ENCODE measurements at regions not wholly inside any gene's neighbourhood (a gene's known extent, or its start where the extent isn't known, plus 50 kb on each side); places are given as distances from the start of the nearest gene placed in this dataset.

DNA sequence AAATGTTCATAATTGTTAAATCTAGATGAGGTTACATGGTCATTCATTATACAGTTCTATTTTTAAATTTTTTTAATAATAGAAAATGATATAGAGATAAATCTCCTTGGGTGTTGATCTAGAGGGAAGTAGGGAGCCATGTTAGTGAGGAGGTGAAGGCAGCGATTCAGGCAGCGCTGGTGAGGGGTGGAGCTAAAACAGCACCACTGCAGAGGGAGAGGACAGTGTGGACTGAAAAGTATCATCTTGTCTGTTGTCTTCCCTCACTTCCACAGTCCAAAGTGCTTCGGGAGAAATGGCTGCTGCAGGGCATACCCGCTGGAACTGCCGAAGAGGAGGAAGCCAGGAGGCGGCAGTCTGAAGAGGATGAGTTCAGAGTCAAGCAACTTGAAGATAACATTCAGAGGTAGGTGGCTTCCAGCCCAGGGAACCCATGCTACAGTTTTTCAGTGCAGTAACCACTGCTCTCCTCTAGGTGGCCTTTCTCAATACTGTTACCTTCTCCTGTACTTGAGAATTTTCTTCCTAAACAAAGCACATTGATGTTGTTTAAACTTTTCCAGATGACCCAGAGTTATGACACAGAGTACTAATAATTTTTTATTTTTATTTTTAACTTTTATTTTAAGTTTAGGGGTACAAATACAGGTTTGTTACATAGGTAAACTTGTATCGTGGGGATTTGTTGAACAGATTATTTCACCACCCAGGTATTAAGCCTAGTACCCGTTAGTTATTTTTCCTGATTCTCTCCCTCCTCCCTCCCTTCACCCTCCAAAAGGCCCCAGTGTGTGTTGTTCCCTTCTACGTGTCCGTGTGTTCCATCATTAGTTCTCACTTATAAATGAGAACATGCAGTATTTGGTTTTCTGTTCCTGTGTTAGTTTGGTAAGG lies 100.5 kb downstream of the PALM2AKAP2 start:
- no peak for DNase-seq (ENCODE audit: low read depth in 2 of 3, low spot score in 1 of 3)

DNA sequence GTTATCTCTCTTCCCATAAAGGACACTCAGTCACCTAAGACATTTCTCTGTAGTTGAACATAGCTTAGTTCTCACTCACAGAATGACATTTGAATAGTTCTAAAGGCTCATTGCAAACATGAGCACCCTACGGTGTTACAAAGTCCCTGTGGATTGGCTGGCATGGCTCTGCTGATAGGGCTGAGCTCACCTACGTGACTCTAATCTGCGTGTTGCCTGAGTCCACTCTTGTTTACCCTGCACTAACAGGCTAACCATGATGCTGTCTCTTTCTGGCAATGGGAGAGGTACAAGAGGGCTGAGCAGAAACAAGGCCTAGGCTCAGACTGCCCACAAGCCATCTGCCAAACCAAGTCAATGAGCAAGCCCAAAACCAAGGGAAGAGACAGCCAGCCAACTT lies 103.6 kb downstream of the PALM2AKAP2 start:
- DNase-seq (ENCODE audit: low read depth in 2 of 3, low spot score in 1 of 3) = no peak

DNA sequence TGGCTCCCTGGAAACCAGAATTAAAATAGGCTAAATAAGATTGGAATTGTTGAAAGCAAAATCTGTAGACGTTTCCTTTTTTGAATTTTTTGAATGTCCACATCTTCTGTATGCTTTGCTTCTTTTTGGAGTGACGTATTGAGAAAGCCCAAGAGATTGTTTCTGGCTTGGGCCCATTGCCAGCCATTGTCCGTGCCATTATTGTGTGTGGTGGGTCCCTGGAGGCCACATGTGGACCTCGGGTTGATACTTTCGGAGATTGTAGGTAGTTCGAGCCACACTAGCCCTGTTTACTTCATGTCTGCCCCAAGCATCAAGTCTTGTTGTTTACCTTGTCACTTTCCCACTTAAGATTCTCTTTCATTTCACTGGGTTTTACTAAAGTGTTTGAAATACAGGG lies 106.0 kb downstream of the PALM2AKAP2 start:
- no peak for DNase-seq (ENCODE audit: low read depth in 2 of 3, low spot score in 1 of 3)

GRCh38 chr9:109886617-109887016 lies 106.6 kb downstream of the PALM2AKAP2 start:
- DNase-seq (ENCODE audit: low read depth in 2 of 3, low spot score in 1 of 3) = no peak

DNA sequence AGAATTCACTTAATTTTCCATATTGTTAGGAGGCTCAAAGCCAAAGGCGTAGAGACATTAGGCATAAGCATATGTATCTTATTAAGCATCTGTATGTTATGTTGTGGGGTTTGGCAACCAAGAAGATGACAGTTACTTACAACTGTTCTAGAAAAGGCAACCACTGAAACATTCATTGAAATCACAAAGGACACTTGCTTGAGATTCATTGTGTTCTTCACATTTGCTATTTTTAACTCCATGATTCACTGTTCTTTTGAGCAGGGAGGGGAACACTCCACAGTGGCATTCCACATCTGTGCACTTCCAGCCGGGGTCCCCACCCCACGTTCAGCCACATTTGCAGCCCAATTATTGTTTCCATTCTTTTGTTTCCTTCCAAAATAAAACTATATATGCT lies 107.1 kb downstream of the PALM2AKAP2 start:
- DNase-seq (ENCODE audit: low read depth in 2 of 3, low spot score in 1 of 3) = no peak

- DNase-seq (ENCODE audit: low read depth in 2 of 3, low spot score in 1 of 3) = no peak
Observed at GRCh38 chr9:109888695-109889094, 108.7 kb downstream of the PALM2AKAP2 start.

- no peak for DNase-seq (ENCODE audit: low read depth in 2 of 3, low spot score in 1 of 3)
Observed at GRCh38 chr9:109889456-109889855, 109.5 kb downstream of the PALM2AKAP2 start.

DNA sequence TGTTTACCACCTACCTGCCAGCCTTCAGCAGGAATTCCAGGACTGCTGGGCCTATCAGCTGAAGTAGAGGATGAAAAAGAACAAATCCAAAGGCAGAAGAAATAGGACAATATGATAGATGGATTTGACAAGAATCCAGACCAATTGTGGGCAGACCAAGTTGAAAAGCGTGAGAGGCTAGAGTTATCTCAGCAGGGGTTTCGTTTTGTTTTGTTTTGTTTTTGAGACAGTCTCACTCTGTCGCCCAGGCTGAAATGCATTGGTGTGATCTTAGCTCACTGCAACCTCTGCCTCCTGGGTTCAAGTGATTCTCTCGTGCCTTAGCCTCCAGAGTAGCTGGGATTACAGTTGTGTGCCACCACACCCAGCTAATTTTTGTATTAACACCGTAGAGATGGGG lies 113.2 kb downstream of the PALM2AKAP2 start:
- no peak for DNase-seq (ENCODE audit: low read depth in 2 of 3, low spot score in 1 of 3)

DNA sequence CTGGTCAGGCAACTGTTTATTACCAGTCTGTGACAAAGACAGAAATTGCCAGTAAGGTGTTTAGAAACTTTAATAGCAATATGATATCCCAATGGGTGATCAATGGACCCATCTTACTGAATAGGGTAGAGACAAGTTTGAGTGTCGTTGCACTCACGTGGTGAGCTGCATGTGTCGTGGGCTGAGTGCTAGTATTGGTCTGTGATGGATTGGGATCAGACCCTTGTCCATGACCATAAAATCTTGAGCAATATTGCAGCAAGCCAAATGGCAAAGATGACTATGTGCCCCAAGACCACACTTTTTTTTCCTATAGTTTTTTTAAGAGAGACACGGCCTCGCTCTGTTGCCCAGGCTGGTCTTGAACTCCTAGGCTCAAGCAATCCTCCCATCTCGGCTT lies 114.5 kb downstream of the PALM2AKAP2 start:
- DNase-seq (ENCODE audit: low read depth in 2 of 3, low spot score in 1 of 3) = peak; percentile 24 to 40 (median 27)

GRCh38 chr9:109894921-109895758 lies 115.1 kb downstream of the PALM2AKAP2 start:
- DNase-seq (ENCODE audit: low read depth in 2 of 3, low spot score in 1 of 3) = peak; percentile 60 to 73 (median 62)

DNA sequence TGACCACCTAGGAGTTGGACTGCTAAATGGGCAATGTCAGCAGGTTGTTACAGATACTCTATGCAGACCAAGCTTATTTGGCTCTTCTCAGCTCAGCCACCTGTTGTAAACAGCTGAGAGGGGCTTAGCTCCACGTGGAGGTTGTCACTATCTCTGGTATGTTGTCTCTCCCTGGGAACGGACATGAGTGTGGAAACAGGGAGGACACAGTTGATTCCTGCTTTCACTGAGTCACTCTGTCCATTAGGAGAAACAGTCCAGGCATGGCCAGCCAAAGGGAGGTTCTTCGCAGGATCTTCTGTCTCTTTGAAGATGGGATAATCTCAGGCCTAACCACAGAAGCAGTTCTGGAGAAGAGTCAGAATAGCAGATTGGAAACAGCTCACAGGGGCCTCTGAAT lies 121.2 kb downstream of the PALM2AKAP2 start:
- no peak for DNase-seq (ENCODE audit: low read depth in 2 of 3, low spot score in 1 of 3)

DNA sequence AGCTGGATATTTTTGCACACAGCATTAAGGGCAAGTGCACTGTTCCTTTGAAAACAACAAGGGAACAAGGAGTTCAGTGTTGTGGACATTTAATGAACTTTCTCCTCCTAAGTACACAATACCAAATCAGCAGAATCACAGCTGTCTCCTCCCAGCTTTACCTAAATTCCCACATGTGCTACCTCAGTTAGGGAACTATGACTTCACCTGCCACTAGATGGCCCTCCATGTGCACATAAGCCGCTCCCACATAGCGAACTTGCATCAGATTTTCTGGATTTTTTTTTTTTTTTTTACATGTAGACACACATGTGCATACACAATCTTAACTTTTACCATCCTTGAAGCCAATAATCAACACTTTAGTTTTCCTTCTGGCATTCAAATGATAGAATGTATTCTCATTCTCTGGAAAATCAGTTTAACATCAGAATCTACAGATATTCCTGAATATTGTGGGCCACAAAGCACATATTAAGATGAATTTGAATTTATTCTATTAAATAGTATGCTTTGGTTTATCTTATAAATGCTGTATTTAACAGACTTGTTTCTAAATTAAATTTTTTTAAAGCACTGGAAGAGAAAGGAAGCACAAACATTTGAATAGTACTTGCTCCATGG lies 123.6 kb downstream of the PALM2AKAP2 start:
- DNase-seq (ENCODE audit: low read depth in 2 of 3, low spot score in 1 of 3) = peak; percentile 47 to 55 (median 54)

- DNase-seq (ENCODE audit: low read depth in 2 of 3, low spot score in 1 of 3) = no peak
Observed at GRCh38 chr9:109904666-109905065, 124.7 kb downstream of the PALM2AKAP2 start.

GRCh38 chr9:109905472-109905871 lies 125.5 kb downstream of the PALM2AKAP2 start:
- no peak for DNase-seq (ENCODE audit: low read depth in 2 of 3, low spot score in 1 of 3)

DNA sequence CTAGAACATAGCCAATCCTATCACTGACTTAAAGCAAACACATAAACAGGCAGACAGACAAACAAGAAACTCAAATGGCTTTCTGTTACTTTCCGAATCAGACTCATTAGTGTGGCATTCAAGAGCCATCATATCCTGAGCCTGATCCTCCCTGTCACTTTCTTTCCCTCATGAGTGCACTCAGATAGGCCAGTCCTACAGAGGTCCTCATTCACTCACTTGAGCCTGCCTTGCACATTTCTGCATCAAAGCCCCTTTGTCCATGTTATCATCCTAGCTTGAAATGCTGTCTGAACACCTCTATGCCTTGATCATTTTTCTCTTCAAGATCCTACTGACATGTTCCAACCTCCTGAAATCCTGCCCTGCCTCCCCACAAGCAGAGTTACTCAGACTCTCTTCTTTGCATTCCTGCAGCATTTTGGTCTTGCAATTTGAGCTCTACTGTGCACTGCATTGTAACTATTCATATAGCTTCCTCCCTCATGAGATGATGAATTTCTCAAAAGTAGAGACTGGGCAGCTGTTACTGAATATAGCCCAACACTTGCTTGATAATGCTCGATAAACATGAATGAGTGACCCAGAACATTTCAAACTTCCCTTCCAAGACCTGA lies 126.9 kb downstream of the PALM2AKAP2 start:
- no peak for DNase-seq (ENCODE audit: low read depth in 2 of 3, low spot score in 1 of 3)

DNA sequence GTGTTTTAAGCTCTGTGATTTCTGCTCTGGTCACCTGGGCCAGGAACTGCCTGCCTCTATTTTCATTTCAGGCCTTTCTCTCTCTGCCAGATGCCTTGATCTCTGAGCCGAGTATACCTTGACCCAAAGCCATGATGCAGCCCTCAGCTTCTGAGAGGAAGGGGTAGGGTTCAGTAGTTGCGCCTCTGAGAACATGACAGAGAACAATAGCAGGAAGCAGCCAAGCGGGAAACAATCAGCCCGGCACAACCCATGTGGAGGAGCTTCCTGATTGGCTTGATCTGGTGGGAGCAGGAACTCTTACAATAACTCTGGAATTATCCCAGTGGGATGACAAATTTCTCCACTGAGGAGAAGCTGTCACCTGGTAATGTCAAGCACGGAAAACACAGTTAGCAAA lies 127.4 kb downstream of the PALM2AKAP2 start:
- DNase-seq (ENCODE audit: low read depth in 2 of 3, low spot score in 1 of 3) = no peak

GRCh38 chr9:109907810-109908458 lies 127.9 kb downstream of the PALM2AKAP2 start:
- DNase-seq (ENCODE audit: low read depth in 2 of 3, low spot score in 1 of 3) = no peak

DNA sequence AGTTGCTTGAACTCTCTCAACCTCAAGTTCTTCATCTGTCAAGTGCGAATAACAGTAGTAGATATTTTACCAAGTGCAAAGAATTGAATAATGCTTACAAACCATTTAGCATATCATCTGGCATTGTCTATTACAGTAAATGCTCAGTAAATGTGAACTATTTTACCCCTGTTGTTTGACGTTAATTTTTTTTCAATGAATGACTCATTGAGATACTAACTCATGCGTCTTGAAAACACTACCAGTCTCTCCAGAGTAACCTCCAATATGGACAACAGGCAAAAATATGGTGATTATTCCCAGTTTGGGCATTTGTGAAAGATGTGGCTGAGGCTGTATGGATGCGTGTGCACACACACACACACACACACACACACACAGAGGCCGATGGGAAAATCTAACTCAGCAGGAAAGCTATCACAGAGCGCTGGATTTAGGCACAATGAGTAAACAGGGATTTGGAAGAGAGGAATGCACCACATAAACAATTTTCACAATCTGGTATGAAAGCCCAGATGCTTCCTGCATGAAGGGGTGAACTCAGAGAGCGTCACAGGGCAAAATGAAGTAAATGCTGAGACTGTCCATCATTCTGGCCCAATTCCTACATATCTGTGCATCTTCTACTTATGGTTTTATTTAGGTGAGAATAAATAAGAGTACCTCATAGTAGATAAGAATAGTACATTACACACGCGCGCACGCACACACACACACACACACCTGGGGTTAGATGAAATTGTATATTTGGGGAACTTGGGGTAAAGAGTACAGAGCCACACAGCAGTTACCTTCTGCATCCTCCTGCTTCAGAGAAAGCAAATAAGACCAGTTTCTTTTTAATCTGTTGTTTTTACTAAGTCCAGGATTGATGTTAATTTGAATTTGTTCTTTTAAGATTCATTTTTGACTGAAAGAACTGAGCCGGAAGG lies 128.7 kb downstream of the PALM2AKAP2 start:
- DNase-seq (ENCODE audit: low read depth in 2 of 3, low spot score in 1 of 3) = no peak

- DNase-seq (ENCODE audit: low read depth in 2 of 3, low spot score in 1 of 3) = no peak
Observed at GRCh38 chr9:109910671-109911518, 130.9 kb downstream of the PALM2AKAP2 start.
